H1 (cell line): ENCODE measurements at regions not wholly inside any gene's neighbourhood (a gene's known extent, or its start where the extent isn't known, plus 50 kb on each side); places are given as distances from the start of the nearest gene placed in this dataset.

Experiments used
- CTCF ChIA-PET: fragments of 300-600 bp; sonication (Branson Sonifier 250); formaldehyde crosslinking; loops from one replicate; lab custom pipeline; 2021; ENCODE audit not compliant: partially characterized antibody; lab: Charles Lee
- POLR2A ChIA-PET: fragments of 300-600 bp; sonication (Branson Sonifier 250); formaldehyde crosslinking; loops from one replicate; lab custom pipeline; 2021; ENCODE audit warnings: inconsistent platforms; ENCODE audit not compliant: partially characterized antibody; lab: Charles Lee
- DNase-seq, 2 experiments: peaks; one replicate each; pipeline versions ENCODE4 v3.0.0 to v3.0.0-alpha.2; 2010 to 2022; ENCODE audit warnings: low spot score in 2 of 2, low read depth in 1 of 2, mixed read lengths in 1 of 2
- FAIRE-seq: peaks from 2 replicates; lab custom pipeline; 2011; peaks lifted over from hg19 to GRCh38; lab: Jason Lieb, UNC
- H2AFZ ChIP-seq: 2 replicates; pipeline ENCODE4 v1.8.1; 2012; ENCODE audit warnings: low read length, inconsistent platforms
- H2AK5ac ChIP-seq: 2 replicates; pipeline ENCODE4 v1.6.1; 2013; ENCODE audit warnings: low read depth, low read length
- H2BK120ac ChIP-seq: replicated peaks from 2 replicates; pipeline ENCODE3; 2013; ENCODE audit warnings: low read depth, low read length, inconsistent platforms
- H2BK12ac ChIP-seq: 2 replicates; pipeline ENCODE4 v1.6.1; 2013; ENCODE audit warnings: low read depth, low read length
- H2BK15ac ChIP-seq: 2 replicates; pipeline ENCODE4 v1.6.1; 2013; ENCODE audit warnings: low read length
- H2BK20ac ChIP-seq: 2 replicates; pipeline ENCODE4 v1.6.1; 2013; ENCODE audit warnings: low read length
- H2BK5ac ChIP-seq: 2 replicates; pipeline ENCODE4 v1.6.1; 2013; ENCODE audit warnings: low read depth, low read length
- H3K14ac ChIP-seq: 2 replicates; pipeline ENCODE4 v1.6.1; 2013; ENCODE audit warnings: inconsistent platforms; ENCODE audit not compliant: insufficient read length
- H3K18ac ChIP-seq: 2 replicates; pipeline ENCODE4 v1.6.1; 2013; ENCODE audit warnings: low read length; ENCODE audit errors: extremely low read depth
- H3K23ac ChIP-seq: 2 replicates; pipeline ENCODE4 v1.6.1; 2013; ENCODE audit warnings: inconsistent platforms; ENCODE audit not compliant: insufficient read length
- H3K23me2 ChIP-seq: 2 replicates; pipeline ENCODE4 v1.6.1; 2013; ENCODE audit warnings: low read depth, low read length
- H3K27ac ChIP-seq: 2 replicates; pipeline ENCODE4 v1.6.1; 2011; ENCODE audit warnings: low read depth, low read length, inconsistent platforms
- H3K27me3 ChIP-seq, 4 experiments: replicated peaks in 1 of 4; 1 replicate in 1 of 4; 2 replicates in 3 of 4; pipeline versions ENCODE4 v1.6.1 to v1.8.1; 2011 to 2013; ENCODE audit warnings: low read length in 3 of 4, mild to moderate bottlenecking in 3 of 4, inconsistent platforms in 2 of 4, mixed read lengths in 2 of 4, moderate library complexity in 1 of 4; ENCODE audit not compliant: control insufficient read depth in 3 of 4, insufficient read depth in 3 of 4; ENCODE audit errors: extremely low read depth in 1 of 4
- H3K36me3 ChIP-seq, 4 experiments: 2 replicates each; pipeline versions ENCODE4 v1.6.1 to v1.8.1; 2011 to 2013; ENCODE audit warnings: mild to moderate bottlenecking in 4 of 4, low read length in 3 of 4, moderate library complexity in 2 of 4, control low read depth in 1 of 4, inconsistent platforms in 1 of 4; ENCODE audit not compliant: insufficient read depth in 4 of 4, control insufficient read depth in 2 of 4
- H3K4ac ChIP-seq: replicated peaks from 2 replicates; pipeline ENCODE3; 2013; ENCODE audit warnings: low read length, low read depth, mixed read lengths, inconsistent platforms; ENCODE audit not compliant: insufficient read length
- H3K4me1 ChIP-seq, 4 experiments: replicated peaks in 1 of 4; 1 replicate in 1 of 4; 2 replicates in 3 of 4; pipeline versions ENCODE4 v1.6.1 to v1.8.1; 2011 to 2013; ENCODE audit warnings: low read length in 3 of 4, inconsistent platforms in 2 of 4, mixed read lengths in 1 of 4; ENCODE audit not compliant: insufficient read depth in 4 of 4, control insufficient read depth in 3 of 4
- H3K4me2 ChIP-seq, 2 experiments: 2 replicates each; pipeline versions ENCODE4 v1.6.1 to v1.8.1; 2011 to 2013; ENCODE audit warnings: low read depth in 2 of 2, low read length in 2 of 2, control low read depth in 1 of 2, inconsistent platforms in 1 of 2, mild to moderate bottlenecking in 1 of 2; ENCODE audit not compliant: insufficient read depth in 1 of 2
- H3K4me3 ChIP-seq, 4 experiments: fragments of 200-600, 300-600 bp in 1 of 4; sonication (generic), shearing (Covaris generic), sonication (Bioruptor Twin) in 1 of 4; 2 replicates each; pipeline versions ENCODE4 v1.5.1 to v1.8.1; 2011 to 2016; ENCODE audit warnings: low read length in 4 of 4, low read depth in 3 of 4, control low read depth in 2 of 4, inconsistent platforms in 2 of 4, mild to moderate bottlenecking in 2 of 4, mixed read lengths in 1 of 4, moderate library complexity in 1 of 4; ENCODE audit not compliant: insufficient read depth in 2 of 4; ENCODE audit errors: extremely low read depth in 1 of 4
- H3K56ac ChIP-seq: replicated peaks from 2 replicates; pipeline ENCODE3; 2013; ENCODE audit warnings: low read depth, mild to moderate bottlenecking, mixed read lengths, low read length, inconsistent platforms; ENCODE audit not compliant: insufficient read length
- H3K79me1 ChIP-seq: 2 replicates; pipeline ENCODE4 v1.6.1; 2013; ENCODE audit warnings: low read depth, low read length, control low read depth
- H3K79me2 ChIP-seq, 2 experiments: 2 replicates each; pipeline versions ENCODE4 v1.6.1 to v1.8.1; 2012 to 2013; ENCODE audit warnings: low read length in 2 of 2, mild to moderate bottlenecking in 2 of 2, inconsistent platforms in 1 of 2; ENCODE audit not compliant: insufficient read depth in 2 of 2, control insufficient read depth in 1 of 2
- H3K9ac ChIP-seq, 4 experiments: replicated peaks in 1 of 4; 1 replicate in 1 of 4; 2 replicates in 3 of 4; pipeline versions ENCODE4 v1.6.1 to v1.8.1; 2011 to 2013; ENCODE audit warnings: low read depth in 3 of 4, low read length in 3 of 4, control low read depth in 2 of 4, mild to moderate bottlenecking in 2 of 4, moderate library complexity in 2 of 4, inconsistent platforms in 1 of 4; ENCODE audit errors: extremely low read depth in 1 of 4
- H3K9me3 ChIP-seq, 2 experiments: 2 replicates each; pipeline versions ENCODE4 v1.6.1 to v1.8.1; 2012 to 2013; ENCODE audit warnings: mild to moderate bottlenecking in 2 of 2, moderate library complexity in 2 of 2, control low read depth in 1 of 2, inconsistent platforms in 1 of 2, low read depth in 1 of 2, low read length in 1 of 2, mixed read lengths in 1 of 2; ENCODE audit not compliant: insufficient read depth in 2 of 2
- H4K20me1 ChIP-seq, 2 experiments: replicated peaks in 1 of 2; 2 replicates each; pipeline versions ENCODE3 to v1.8.1; 2011 to 2013; ENCODE audit warnings: inconsistent platforms in 2 of 2, low read length in 2 of 2, mild to moderate bottlenecking in 1 of 2; ENCODE audit not compliant: insufficient read depth in 2 of 2, control insufficient read depth in 1 of 2
- H4K5ac ChIP-seq: 2 replicates; pipeline ENCODE4 v1.6.1; 2013; ENCODE audit warnings: low read length, low read depth, mixed read lengths, inconsistent platforms; ENCODE audit not compliant: insufficient read length
- H4K8ac ChIP-seq: 2 replicates; pipeline ENCODE4 v1.8.0; 2013; ENCODE audit warnings: mild to moderate bottlenecking, moderate library complexity, low read length, inconsistent platforms; ENCODE audit not compliant: insufficient read depth; ENCODE audit errors: extremely low read depth
- H4K91ac ChIP-seq: replicated peaks from 2 replicates; pipeline ENCODE3; 2013; ENCODE audit warnings: low read length, mixed read lengths, inconsistent platforms; ENCODE audit not compliant: insufficient read length
- CTBP2 ChIP-seq: IDR thresholded peaks from 2 replicates; pipeline ENCODE4 v1.7.0; 2011; ENCODE audit warnings: borderline replicate concordance, mild to moderate bottlenecking, moderate library complexity, mixed read lengths, low read length; ENCODE audit not compliant: insufficient read depth, insufficient read length
- E2F6 ChIP-seq: IDR thresholded peaks from 2 replicates; pipeline ENCODE4 v1.6.1; 2012; ENCODE audit warnings: inconsistent platforms
- JUN ChIP-seq: IDR thresholded peaks from 2 replicates; pipeline ENCODE4 v1.6.1; 2011; ENCODE audit warnings: low read depth, mild to moderate bottlenecking, improper control_type of control experiment, low read length
- KDM1A ChIP-seq: fragments of 200-600, 300-600 bp; sonication (generic); IDR thresholded peaks from 2 replicates; pipeline ENCODE4 v1.7.1; 2016; ENCODE audit warnings: mild to moderate bottlenecking, low read length, borderline replicate concordance
- KDM4A ChIP-seq: IDR thresholded peaks from one replicate; pipeline ENCODE4 v1.7.1; 2012; ENCODE audit warnings: low read depth, mild to moderate bottlenecking, moderate library complexity, low read length, inconsistent platforms; ENCODE audit not compliant: severe bottlenecking
- KDM5A ChIP-seq: fragments of 200-600 bp; IDR thresholded peaks from 2 replicates; pipeline ENCODE4 v1.7.1; 2012; ENCODE audit warnings: mild to moderate bottlenecking, low read length, inconsistent platforms, mixed read lengths
- RBBP5 ChIP-seq: IDR thresholded peaks from 2 replicates; pipeline ENCODE4 v1.7.1; 2012; ENCODE audit warnings: low read depth, mild to moderate bottlenecking, inconsistent platforms, low read length, moderate library complexity, borderline replicate concordance
- SIRT6 ChIP-seq: IDR thresholded peaks from one replicate; pipeline ENCODE4 v1.7.1; 2012; ENCODE audit warnings: low read length, inconsistent platforms
- SP2 ChIP-seq: IDR thresholded peaks from 2 replicates; pipeline ENCODE4 v1.6.1; 2012; ENCODE audit warnings: mild to moderate bottlenecking, low read length, inconsistent platforms
- SRF ChIP-seq: IDR thresholded peaks from 2 replicates; pipeline ENCODE4 v1.6.1; 2011; ENCODE audit warnings: mild to moderate bottlenecking, low read depth, low read length, moderate library complexity
- USF2 ChIP-seq: IDR thresholded peaks from 2 replicates; pipeline ENCODE4 v1.6.1; 2011; ENCODE audit warnings: low read length, improper control_type of control experiment
- YY1 ChIP-seq: IDR thresholded peaks from 2 replicates; pipeline ENCODE4 v1.6.1; 2011; ENCODE audit warnings: low read depth, mild to moderate bottlenecking, low read length
- ZNF274 ChIP-seq: IDR thresholded peaks from 2 replicates; pipeline ENCODE4 v1.7.0; 2012; ENCODE audit warnings: low read length, borderline replicate concordance; ENCODE audit errors: extremely low read depth
- WGBS, 2 experiments: shearing (Covaris generic) in 1 of 2; methylation state at CpG; one replicate each; pipeline versions ENCODE4 v1.1.6 to v1.1.7; 2013 to 2015; ENCODE audit warnings: low lambda C conversion rate in 2 of 2, mixed read lengths in 2 of 2, inconsistent platforms in 1 of 2, low coverage in 1 of 2, missing lambda C conversion rate in 1 of 2; ENCODE audit not compliant: insufficient replicate concordance in 2 of 2, insufficient coverage in 1 of 2, insufficient read length in 1 of 2; ENCODE audit errors: extremely low coverage in 1 of 2, missing lambda C conversion rate in 1 of 2; 5-methylcytosine and 5-hydroxymethylcytosine counted together

- Histone ChIP-seq H2BK5ac (no peak overlapping the region), H3K4ac (no peak overlapping the region), H3K36me3 (no peaks in the 10 kb centered on the region), H3K56ac (no peak overlapping the region), H3K4me2 (no peak overlapping the region), H2AFZ (no peak overlapping the region), H3K14ac (no peak overlapping the region), H4K5ac (no peak overlapping the region), H2BK15ac (no peak overlapping the region), H4K20me1 (no peaks in the 10 kb centered on the region), H2AK5ac (no peak overlapping the region), H3K79me1 (no peaks in the 10 kb centered on the region), H2BK120ac (no peak overlapping the region), H3K79me2 (no peaks in the 10 kb centered on the region), H3K23ac (no peak overlapping the region), H3K4me1 (no peaks in the 10 kb centered on the region), H3K4me3 (no peak overlapping the region), H3K18ac (no peak overlapping the region), H2BK12ac (no peak overlapping the region), H3K9me3 (peaks cover 0 to 6% of the 10 kb centered on the region in 2 experiments; a peak in 2 of 4 replicates), H2BK20ac (no peak overlapping the region), H4K91ac (no peak overlapping the region), H3K27me3 (no peaks in the 10 kb centered on the region), H4K8ac (no peak overlapping the region), H3K27ac (no peak overlapping the region), H3K9ac (no peak overlapping the region), H3K23me2 (no peaks in the 10 kb centered on the region)
- 91% methylated on average over 5 of the region's 5 CpGs; no CpG with 5 or more reads in 1 of the 2 experiments for WGBS, 2 experiments
- CTCF ChIA-PET: no interaction called here
- no peak for DNase-seq
- no peak for FAIRE-seq
- POLR2A ChIA-PET: no interaction called here
- TF ChIP-seq SIRT6: no peak
- no peak for TF ChIP-seq JUN
- TF ChIP-seq RBBP5: no peak
- no peak for TF ChIP-seq KDM4A
- TF ChIP-seq USF2: no peak
- TF ChIP-seq CTBP2: no peak
- TF ChIP-seq SRF: no peak
- TF ChIP-seq KDM1A: no peak
- no peak for TF ChIP-seq ZNF274
- no peak for TF ChIP-seq E2F6
- TF ChIP-seq KDM5A: no peak
- TF ChIP-seq SP2: no peak
- no peak for TF ChIP-seq YY1
Measured at GRCh38 chr11:90323289-90323688, 100.4 kb upstream of the CHORDC1 start.
